Fibroblast of villous mesenchyme (primary cell): ENCODE measurements at regions not wholly inside any gene's neighbourhood (a gene's known extent, or its start where the extent isn't known, plus 50 kb on each side); places are given as distances from the start of the nearest gene placed in this dataset.

Experiments
- DNase-seq: peaks from one replicate; pipeline ENCODE4 v3.0.0-alpha.2; 2010; ENCODE audit warnings: low read depth
- H3K4me3 ChIP-seq: 2 replicates; pipeline ENCODE4 v1.5.1; 2011; ENCODE audit warnings: low read depth, mild to moderate bottlenecking, low read length
- TF ChIP-seq, protein P1 (sequence below): IDR thresholded peaks from 2 replicates; pipeline ENCODE4 v1.5.1; 2012; ENCODE audit warnings: low read depth, mild to moderate bottlenecking, low read length; ENCODE audit not compliant: insufficient read depth

DNA sequence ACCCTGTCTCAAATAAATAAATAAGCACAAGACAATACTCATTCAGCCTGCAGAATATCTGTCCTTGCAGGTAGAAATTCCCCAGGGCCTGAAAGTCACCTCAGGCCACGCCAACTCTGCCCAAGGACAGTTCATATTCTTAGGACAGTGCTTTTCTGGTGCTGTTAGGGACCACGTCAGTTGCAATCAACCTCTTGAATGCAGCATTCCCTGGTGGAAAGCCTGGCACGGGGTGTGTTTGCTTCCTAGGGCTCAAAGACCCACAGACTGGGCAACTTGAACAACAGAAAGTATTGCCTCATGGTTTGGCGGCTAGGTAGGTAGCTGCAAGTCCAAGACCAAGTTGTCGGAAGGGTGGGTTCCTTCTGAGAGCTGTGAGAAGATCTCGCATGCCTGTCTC is 160.3 kb downstream of the KCTD15 start:
- DNase-seq, result no peak
- H3K4me3 ChIP-seq, result no peak overlapping the region
- TF ChIP-seq, protein P1, sequence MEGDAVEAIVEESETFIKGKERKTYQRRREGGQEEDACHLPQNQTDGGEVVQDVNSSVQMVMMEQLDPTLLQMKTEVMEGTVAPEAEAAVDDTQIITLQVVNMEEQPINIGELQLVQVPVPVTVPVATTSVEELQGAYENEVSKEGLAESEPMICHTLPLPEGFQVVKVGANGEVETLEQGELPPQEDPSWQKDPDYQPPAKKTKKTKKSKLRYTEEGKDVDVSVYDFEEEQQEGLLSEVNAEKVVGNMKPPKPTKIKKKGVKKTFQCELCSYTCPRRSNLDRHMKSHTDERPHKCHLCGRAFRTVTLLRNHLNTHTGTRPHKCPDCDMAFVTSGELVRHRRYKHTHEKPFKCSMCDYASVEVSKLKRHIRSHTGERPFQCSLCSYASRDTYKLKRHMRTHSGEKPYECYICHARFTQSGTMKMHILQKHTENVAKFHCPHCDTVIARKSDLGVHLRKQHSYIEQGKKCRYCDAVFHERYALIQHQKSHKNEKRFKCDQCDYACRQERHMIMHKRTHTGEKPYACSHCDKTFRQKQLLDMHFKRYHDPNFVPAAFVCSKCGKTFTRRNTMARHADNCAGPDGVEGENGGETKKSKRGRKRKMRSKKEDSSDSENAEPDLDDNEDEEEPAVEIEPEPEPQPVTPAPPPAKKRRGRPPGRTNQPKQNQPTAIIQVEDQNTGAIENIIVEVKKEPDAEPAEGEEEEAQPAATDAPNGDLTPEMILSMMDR, result no peak

DNA sequence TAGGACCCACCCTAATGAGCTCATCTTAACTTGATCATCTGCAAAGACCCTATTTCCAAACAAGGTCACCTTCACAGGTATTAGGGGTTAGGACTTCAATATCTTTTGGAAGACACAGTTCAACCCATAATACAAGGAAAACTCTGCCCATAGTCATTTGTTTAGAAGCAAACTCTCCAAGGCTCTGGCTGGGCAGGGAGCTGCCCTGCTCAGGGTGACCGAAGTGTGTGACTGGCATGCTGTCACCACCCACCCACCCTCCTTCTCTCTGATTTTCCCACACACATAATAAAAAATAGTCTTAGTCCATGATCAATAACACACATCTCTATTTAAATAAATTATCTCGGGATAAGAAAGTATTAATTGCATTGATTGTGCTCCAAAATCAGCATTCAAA is 161.1 kb downstream of the KCTD15 start:
- no peak for DNase-seq
- TF ChIP-seq, protein P1, result no peak
- no peak overlapping the region for H3K4me3 ChIP-seq

DNA sequence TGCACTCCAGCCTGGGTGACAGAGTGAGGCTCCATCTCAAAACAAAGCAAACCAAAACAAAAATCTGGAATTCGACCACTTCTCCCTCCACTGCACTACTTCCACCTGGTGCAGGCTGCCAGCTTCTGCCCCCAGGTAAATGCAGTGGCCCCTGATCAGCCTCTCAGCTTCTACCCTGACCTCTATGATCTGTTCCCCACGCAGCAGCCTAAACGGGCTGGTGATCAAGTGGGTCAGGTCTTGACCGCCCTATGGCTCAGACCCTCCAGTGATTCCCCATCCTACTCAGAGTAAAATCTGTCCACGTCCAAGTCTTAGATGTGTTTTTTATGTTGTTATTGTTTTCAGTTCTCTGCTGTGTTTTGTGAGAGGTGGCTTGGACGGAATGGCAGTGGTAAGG is 163.9 kb downstream of the KCTD15 start:
- TF ChIP-seq, protein P1, result no peak
- no peak for DNase-seq

DNA sequence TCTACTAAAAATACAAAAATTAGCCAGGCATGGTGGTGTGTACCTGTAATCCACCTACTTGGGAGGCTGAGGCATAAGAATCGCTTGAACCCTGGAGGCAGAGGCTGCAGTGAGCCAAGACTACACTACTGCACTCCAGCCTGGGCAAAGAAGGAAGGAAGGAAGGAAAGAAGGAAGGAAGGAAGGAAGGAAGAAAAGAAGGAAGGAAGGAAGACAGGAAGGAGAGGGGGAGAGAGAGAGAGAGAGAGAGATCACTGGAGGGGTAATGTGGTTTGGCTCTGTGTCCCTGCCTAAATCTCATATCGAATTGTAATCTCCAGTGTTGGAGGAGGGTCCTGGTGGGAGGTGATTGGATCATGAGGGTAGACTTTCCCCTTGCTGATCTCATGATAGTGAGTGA is 165.5 kb downstream of the KCTD15 start:
- DNase-seq, result no peak
- TF ChIP-seq, protein P1, result no peak
- no peak overlapping the region for H3K4me3 ChIP-seq

More for the DNA sequence above, 163.9 kb downstream of the KCTD15 start:
- no peak overlapping the region for H3K4me3 ChIP-seq

DNA sequence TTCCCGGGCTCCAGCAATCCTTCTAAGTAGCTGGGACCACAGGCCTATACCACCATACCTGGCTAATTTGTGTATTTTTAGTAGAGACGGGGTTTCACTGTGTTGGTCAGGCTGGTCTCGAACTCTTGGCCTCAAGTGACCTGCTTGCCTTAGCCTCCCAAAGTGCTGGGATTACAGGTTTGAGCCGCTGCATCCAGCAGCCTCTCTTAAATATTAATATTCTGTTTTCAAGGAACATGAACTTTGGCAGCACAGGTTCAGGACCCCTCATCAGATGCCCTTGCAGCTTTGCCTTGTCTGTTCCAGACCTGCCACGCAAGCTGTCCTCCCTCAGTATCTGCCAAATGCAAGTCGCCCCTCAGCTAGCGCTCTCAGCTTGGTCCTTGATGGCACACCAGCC is 166.8 kb downstream of the KCTD15 start:
- no peak for DNase-seq
- TF ChIP-seq, protein P1, result no peak
- no peak overlapping the region for H3K4me3 ChIP-seq

DNA sequence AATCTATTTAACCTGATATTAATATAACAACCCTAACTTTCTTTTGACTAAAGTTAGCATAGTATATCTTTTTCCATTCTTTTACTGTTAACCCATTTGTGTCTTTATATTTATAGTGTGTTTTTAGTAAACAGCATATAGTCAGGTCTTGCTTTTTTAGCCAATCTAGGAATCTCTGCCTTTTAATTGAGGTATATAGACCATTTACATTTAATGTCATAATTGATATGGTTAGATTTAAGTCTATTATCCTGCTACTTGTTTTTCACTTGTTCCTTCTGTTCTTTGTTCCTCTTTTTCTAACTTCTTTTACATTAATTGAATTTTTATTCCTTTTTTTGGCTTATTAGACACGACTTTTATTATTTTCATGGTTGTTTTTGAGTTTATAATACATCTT is 174.4 kb downstream of the KCTD15 start:
- TF ChIP-seq, protein P1, result no peak
- no peak for DNase-seq
- no peak overlapping the region for H3K4me3 ChIP-seq

DNA sequence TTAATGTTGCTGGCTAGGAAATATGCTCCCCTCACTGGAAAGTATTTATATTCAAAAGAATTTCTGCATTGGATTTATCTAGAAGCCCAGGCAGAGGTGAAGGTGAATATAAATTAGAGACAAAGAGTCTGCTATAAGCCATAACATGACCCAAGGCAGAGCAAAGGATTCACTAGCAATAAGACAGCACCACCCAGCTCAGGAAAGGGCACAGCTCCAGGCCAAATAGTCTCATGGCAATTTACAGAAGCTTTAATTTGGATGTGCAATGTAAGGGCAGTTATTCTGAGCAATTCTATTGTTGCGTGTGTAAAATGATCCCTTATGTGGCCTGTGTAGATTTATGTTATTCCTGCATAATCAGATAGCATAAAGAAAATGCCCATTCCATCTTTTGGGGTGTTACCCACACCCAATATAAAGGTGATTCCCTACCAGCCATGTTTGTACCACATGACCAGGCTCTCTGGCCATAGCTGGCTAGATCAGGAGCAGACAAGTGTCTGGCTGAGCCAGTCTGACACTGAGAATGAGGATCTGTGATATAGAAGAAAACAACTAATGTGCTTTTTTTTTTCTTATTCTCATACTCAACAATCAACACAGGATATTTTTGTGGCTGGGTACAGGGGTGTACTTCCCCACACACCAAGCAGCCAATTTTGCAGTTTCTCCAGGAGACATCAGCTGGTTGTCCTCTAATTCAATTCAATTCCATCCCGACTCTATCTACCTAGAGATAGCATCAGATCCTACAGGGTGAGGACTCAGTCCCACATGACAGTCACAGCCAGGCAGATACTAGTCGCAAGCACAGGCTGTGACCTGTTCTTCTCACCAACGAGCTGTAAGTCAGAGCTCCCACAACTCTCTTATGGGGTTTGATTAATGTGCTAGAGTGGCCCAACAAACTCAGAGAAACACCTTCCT is 181.4 kb downstream of the KCTD15 start:
- H3K4me3 ChIP-seq, result no peak overlapping the region
- TF ChIP-seq, protein P1, result no peak
- no peak for DNase-seq
